ENCODE measurements at regions not wholly inside any gene's neighbourhood (a gene's known extent, or its start where the extent isn't known, plus 50 kb on each side); places are given as distances from the start of the nearest gene placed in this dataset.

- DNase-seq (no peak), ATAC-seq (no peak)
- Mint-ChIP-seq H3K4me1 (no peaks in the 10 kb centered on the region), H3K4me3 (no peak overlapping the region), H3K9me3 (no peaks in the 10 kb centered on the region), H3K27me3 (peaks cover 17% of the 10 kb centered on the region), H3K27ac (no peak overlapping the region)
These were observed 350.2 kb downstream of the BUD13 start for GRCh38 chr11:116422556-116422955.

DNA sequence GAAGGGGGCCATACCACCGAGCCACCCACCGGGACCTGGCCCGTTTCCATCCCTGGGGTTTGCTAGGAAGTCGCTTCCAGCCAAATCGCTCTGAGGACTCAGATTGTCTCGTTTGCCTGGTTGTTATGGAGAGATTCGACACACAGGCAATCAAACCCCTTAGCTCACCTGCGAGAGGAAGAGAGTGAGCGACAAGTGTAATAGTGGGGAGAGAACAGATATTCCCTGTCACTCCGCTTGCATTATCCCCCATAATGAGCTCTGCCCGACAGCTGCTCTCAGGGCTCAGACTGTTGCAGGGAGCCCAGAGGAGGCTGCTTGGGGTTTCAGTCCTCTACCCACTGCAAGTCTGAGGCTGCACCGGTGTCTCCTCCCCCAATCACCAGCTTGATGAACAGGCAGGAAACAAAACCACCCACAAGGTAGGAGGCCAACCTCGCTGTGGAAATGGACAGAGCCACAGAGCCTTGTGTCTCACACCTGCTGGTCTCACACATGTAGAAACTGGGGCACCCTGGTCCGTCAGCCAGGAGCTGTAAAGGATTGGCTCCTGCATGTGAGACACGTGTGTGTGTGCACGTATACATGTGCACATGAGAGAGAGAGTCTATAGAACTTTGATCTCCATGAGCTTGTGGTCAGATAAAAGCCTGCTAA lies 351.1 kb downstream of the BUD13 start:
- no peaks in the 10 kb centered on the region for H3K9me3 Mint-ChIP-seq
- ATAC-seq (no peak), DNase-seq (no peak)
- no peak overlapping the region for H3K4me3 Mint-ChIP-seq
- no peaks in the 10 kb centered on the region for H3K4me1 Mint-ChIP-seq
- H3K27ac Mint-ChIP-seq = peak overlapping the region in 1 of 2 donors; percentile 2
- H3K27me3 Mint-ChIP-seq = peaks cover 15% of the 10 kb centered on the region

- H3K4me1 Mint-ChIP-seq = no peaks in the 10 kb centered on the region
- H3K27ac Mint-ChIP-seq = no peak overlapping the region
- H3K4me3 Mint-ChIP-seq = no peak overlapping the region
- H3K9me3 Mint-ChIP-seq = no peaks in the 10 kb centered on the region
- DNase-seq (no peak), ATAC-seq (no peak)
- H3K27me3 Mint-ChIP-seq = peaks cover 15% of the 10 kb centered on the region
These were observed 351.8 kb downstream of the BUD13 start for GRCh38 chr11:116420770-116421528.

DNA sequence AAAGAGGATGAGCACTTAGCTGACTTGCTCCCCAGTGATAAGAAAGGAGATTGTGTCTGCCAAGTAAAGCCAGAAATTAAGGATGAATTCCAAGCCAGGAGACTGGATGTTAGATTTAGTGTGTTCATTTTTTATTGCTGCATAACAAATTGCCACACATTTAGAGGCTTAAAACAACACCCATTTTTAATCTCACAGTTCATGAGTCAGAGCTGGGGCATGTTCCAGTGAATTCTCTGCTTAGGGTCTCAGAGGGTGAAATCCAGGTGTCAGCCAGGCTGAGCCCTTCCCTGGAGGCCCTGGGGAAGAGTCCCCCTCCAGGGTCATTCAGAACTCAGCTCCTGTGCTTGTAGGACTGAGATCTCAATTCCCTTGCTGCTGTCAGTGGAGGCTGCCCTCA lies 352.8 kb downstream of the BUD13 start:
- no peaks in the 10 kb centered on the region for H3K9me3 Mint-ChIP-seq
- DNase-seq = no peak
- peaks cover 15% of the 10 kb centered on the region for H3K27me3 Mint-ChIP-seq
- no peak overlapping the region for H3K27ac Mint-ChIP-seq
- no peak for ATAC-seq
- no peaks in the 10 kb centered on the region for H3K4me1 Mint-ChIP-seq
- H3K4me3 Mint-ChIP-seq = no peak overlapping the region

GRCh38 chr11:116418388-116419041 lies 354.3 kb downstream of the BUD13 start:
- Mint-ChIP-seq H3K9me3 (no peaks in the 10 kb centered on the region), H3K4me1 (no peaks in the 10 kb centered on the region), H3K27ac (no peak overlapping the region), H3K27me3 (peaks cover 8% of the 10 kb centered on the region), H3K4me3 (no peak overlapping the region)
- DNase-seq = no peak
- ATAC-seq = no peak

DNA sequence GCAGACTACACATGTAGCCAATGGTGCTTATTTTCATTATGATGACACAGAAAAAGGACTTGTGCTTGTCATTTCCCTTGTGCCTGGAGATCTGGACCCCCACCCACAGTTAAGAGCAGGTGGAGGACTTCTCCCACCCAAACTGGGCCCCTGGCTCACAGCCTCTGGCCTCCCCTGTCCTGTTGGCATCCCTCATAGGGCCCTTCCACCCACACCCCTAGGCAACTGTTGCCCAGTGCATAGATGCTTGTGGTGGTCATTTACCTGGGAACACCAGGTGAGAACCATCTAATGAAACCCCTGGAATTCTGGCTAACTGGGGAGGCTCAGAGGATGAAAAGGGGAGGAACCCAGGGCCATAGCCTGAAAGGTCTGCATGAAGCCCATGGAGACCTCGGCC lies 355.9 kb downstream of the BUD13 start:
- no peak for DNase-seq
- H3K27ac Mint-ChIP-seq = no peak overlapping the region
- no peak overlapping the region for H3K4me3 Mint-ChIP-seq
- no peak for ATAC-seq
- H3K4me1 Mint-ChIP-seq = no peaks in the 10 kb centered on the region
- peaks cover 21% of the 10 kb centered on the region for H3K27me3 Mint-ChIP-seq
- H3K9me3 Mint-ChIP-seq = no peaks in the 10 kb centered on the region

- DNase-seq = no peak
- H3K27me3 Mint-ChIP-seq = peaks cover 21% of the 10 kb centered on the region
- no peaks in the 10 kb centered on the region for H3K9me3 Mint-ChIP-seq
- no peak for ATAC-seq
- H3K27ac Mint-ChIP-seq = no peak overlapping the region
- H3K4me3 Mint-ChIP-seq = no peak overlapping the region
- H3K4me1 Mint-ChIP-seq = no peaks in the 10 kb centered on the region
These were observed 357.7 kb downstream of the BUD13 start for GRCh38 chr11:116415095-116415494.

DNA sequence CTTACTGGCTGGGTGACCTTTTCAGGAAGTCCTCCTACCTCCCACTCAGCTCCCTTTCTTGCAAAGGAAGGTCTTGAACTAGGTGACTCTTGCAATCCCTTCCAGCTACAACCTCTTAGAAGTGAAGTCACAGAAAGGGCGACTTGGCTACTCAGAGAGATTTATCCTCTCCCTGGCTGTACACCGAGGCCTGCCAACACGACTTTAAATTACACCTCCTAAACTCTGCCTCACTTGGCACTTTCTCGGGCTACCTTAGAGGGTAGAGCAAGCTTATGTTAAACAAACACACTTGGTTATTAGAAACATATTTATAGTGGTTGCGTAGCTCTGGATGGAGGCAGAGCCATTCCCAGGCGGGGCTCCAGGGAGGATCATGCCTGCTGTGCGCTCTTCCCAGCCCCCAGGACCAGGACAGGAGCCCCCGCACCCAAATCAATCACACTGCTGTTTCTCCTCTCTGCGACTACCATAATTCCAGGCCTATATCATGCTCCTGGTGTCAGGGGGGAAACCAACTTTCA lies 358.4 kb downstream of the BUD13 start:
- Mint-ChIP-seq H3K4me1 (no peaks in the 10 kb centered on the region), H3K4me3 (no peak overlapping the region), H3K27me3 (peaks cover 15% of the 10 kb centered on the region), H3K27ac (no peak overlapping the region), H3K9me3 (no peaks in the 10 kb centered on the region)
- no peak for DNase-seq
- ATAC-seq = no peak

DNA sequence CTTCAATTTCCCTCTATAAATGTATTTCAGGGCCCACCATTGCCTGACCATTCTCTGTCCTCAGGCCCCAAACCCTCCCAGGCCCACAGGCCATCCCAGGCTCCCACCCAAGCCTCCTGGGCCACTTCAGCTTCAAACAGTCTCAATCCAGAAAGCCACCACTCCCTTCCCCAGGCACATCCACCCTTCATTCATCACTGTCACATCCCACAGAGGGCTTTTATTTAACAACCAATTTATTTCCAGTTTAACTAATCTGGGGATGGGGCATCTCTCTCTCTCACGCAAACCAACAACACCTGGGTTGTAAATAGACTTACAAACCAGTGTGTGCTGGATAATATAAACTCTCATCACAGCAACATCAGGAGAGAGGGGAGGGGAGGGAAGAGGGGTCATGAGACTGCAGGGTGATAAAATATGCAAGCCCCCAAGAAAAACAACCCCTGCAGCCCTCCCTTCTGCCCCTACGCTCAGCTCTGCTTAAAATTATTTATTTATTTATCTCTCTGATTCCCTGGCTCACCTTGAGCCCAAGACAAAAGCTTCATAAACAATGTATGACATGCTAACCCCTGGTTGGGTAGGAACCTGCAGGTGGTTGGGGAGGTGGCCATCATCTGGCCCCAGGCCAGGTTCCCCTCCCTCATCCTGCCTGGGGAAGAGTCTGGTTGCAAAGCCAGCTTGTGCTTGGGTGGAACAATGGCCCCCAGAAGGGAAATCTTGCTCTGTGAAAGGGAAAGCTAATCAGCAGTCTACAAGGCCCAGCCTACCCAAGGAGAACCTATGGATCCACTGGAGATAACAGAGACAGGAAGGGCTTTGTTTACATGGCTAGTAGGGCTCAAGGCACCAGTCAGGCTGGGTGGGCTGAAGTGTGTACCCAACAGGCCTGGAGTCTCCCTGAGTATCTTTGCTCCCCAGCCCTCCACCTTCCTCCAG lies 359.2 kb downstream of the BUD13 start:
- H3K4me3 Mint-ChIP-seq = no peak overlapping the region
- ATAC-seq (no peak), DNase-seq (no peak)
- H3K27me3 Mint-ChIP-seq = peaks cover 14% of the 10 kb centered on the region
- H3K4me1 Mint-ChIP-seq = no peaks in the 10 kb centered on the region
- peak overlapping the region in 1 of 2 donors; percentile 44 for H3K27ac Mint-ChIP-seq
- no peaks in the 10 kb centered on the region for H3K9me3 Mint-ChIP-seq

- Mint-ChIP-seq H3K4me3 (no peak overlapping the region), H3K9me3 (no peaks in the 10 kb centered on the region), H3K4me1 (no peaks in the 10 kb centered on the region), H3K27me3 (peaks cover 14% of the 10 kb centered on the region), H3K27ac (peak overlapping the region in 1 of 2 donors; percentile 19)
- no peak for ATAC-seq
- no peak for DNase-seq
These were observed 360.5 kb downstream of the BUD13 start for GRCh38 chr11:116412118-116412889.

- Mint-ChIP-seq H3K27ac (no peak overlapping the region), H3K27me3 (peaks cover 14% of the 10 kb centered on the region), H3K4me3 (no peak overlapping the region), H3K9me3 (no peaks in the 10 kb centered on the region), H3K4me1 (no peaks in the 10 kb centered on the region)
- ATAC-seq (no peak), DNase-seq (no peak)
These were observed 363.5 kb downstream of the BUD13 start for GRCh38 chr11:116409238-116409637.

DNA sequence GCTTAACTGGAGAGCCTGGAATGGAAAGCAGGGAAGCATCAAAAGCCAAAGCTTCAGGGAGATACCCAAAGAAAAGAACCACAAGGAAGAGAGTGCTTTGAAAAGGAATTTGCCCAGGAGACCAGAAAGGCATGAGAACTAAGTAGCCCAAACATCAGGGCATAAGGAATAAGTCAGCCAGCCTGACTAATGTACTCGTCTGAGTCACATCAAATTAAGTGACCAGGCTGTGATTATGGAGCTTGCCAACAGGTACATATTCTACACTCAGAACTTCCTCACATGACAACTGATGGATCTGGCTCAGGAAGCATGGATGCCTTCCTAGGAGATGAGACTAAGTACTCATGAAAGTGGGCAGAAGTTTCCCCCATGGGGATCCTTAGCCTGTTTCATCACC lies 366.7 kb downstream of the BUD13 start:
- no peak overlapping the region for H3K27ac Mint-ChIP-seq
- H3K4me1 Mint-ChIP-seq = no peaks in the 10 kb centered on the region
- ATAC-seq = no peak
- no peak overlapping the region for H3K4me3 Mint-ChIP-seq
- H3K27me3 Mint-ChIP-seq = no peaks in the 10 kb centered on the region
- DNase-seq = no peak
- H3K9me3 Mint-ChIP-seq = no peaks in the 10 kb centered on the region

DNA sequence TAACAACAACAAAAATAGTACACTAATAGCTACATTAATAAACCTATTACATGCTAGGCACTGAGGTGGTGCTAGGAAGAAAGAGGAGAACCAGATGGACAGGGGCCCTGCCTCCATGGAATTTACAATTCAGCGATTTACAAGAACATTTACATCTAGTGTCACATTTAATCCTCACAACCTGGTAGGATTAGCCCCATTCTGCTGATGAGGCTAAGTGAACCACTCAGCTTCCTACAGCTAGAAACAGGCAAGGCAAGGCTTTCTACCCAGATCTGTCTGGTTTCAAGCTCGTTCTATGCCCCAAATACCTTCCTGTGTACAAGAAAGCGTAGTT lies 368.4 kb downstream of the BUD13 start:
- Mint-ChIP-seq H3K4me3 (no peak overlapping the region), H3K27ac (no peak overlapping the region), H3K9me3 (no peaks in the 10 kb centered on the region), H3K4me1 (no peaks in the 10 kb centered on the region), H3K27me3 (peaks cover 8% of the 10 kb centered on the region)
- DNase-seq = no peak
- no peak for ATAC-seq

DNA sequence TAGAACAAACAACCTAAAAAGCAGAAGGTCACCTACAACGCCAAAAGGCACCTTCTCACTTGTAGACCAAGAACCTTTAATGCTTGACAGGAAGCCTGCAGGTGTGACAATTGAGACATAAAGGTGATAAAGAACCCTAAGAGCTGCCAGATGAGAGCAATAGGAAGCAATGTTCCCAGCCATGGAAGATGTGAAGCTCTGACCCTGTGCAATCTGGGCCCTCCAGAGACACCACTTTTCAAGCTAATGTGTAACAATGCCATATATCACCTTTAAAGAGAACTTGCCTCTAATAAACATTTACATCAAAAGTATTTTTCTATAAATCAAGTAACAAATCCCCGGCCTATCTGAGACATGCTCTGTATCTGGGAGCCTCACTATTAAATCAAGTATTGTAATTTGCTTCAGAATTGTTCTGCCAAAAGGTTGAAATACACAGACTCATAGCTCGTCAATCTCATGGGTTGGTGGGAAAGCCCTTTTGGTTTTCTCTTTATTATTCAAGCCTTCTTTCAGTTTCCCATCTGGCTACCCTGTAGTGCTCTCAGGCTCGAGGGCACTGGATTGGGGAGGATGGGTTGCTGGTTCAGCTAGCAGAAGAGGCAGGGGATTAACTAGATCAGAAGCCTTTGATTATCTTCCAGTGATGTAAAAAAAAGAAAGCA lies 368.9 kb downstream of the BUD13 start:
- H3K27me3 Mint-ChIP-seq = peaks cover 8% of the 10 kb centered on the region
- H3K4me3 Mint-ChIP-seq = no peak overlapping the region
- H3K9me3 Mint-ChIP-seq = no peaks in the 10 kb centered on the region
- DNase-seq (no peak), ATAC-seq (no peak)
- no peak overlapping the region for H3K27ac Mint-ChIP-seq
- H3K4me1 Mint-ChIP-seq = no peaks in the 10 kb centered on the region
